Smooth muscle cell (in vitro differentiated cells): ENCODE measurements at regions not wholly inside any gene's neighbourhood (a gene's known extent, or its start where the extent isn't known, plus 50 kb on each side); places are given as distances from the start of the nearest gene placed in this dataset.

ENCODE experiments used
- DNase-seq: peaks from one replicate; lab custom pipeline; 2025; ENCODE audit not compliant: unreplicated experiment; lab: John Stamatoyannopoulos, UW
- H2AFZ ChIP-seq: fragments of 200-600 bp; sonication (generic); 2 replicates; pipeline ENCODE4 v1.6.0; 2016; ENCODE audit warnings: antibody characterized with exemption, low read depth, mild to moderate bottlenecking
- H3F3A ChIP-seq: fragments of 200-600 bp; sonication (generic); 2 replicates; pipeline ENCODE4 v1.6.0; 2017; ENCODE audit warnings: antibody characterized with exemption, low read depth
- H3K27ac ChIP-seq: fragments of 200-600 bp; sonication (generic); 2 replicates; pipeline ENCODE4 v1.5.1; 2016; ENCODE audit warnings: low read depth, mild to moderate bottlenecking
- H3K27me3 ChIP-seq: fragments of 200-600 bp; sonication (generic); 2 replicates; pipeline ENCODE4 v1.6.1; 2016; ENCODE audit warnings: low read depth, mild to moderate bottlenecking
- H3K36me3 ChIP-seq: fragments of 200-600 bp; sonication (generic); 2 replicates; pipeline ENCODE4 v1.5.1; 2016; ENCODE audit warnings: low read depth
- H3K4me1 ChIP-seq: fragments of 200-600 bp; sonication (generic); 2 replicates; pipeline ENCODE4 v1.5.1; 2016; ENCODE audit warnings: low read depth
- H3K4me2 ChIP-seq: fragments of 200-600 bp; sonication (generic); 2 replicates; pipeline ENCODE4 v1.6.0; 2016; ENCODE audit warnings: mild to moderate bottlenecking
- H3K4me3 ChIP-seq: fragments of 200-600 bp; sonication (generic); 2 replicates; pipeline ENCODE4 v1.5.1; 2016; ENCODE audit warnings: mild to moderate bottlenecking
- H3K79me2 ChIP-seq: fragments of 200-600 bp; sonication (generic); 2 replicates; pipeline ENCODE4 v1.6.0; 2016; ENCODE audit warnings: low read depth, mild to moderate bottlenecking
- H3K9ac ChIP-seq: fragments of 200-600 bp; sonication (generic); 2 replicates; pipeline ENCODE4 v1.6.0; 2016; ENCODE audit warnings: low read depth
- H3K9me3 ChIP-seq: fragments of 200-600 bp; sonication (generic); replicated peaks from 2 replicates; pipeline ENCODE4 v1.5.1; 2016; ENCODE audit warnings: low read depth
- H4K20me1 ChIP-seq: fragments of 200-600 bp; sonication (generic); 2 replicates; pipeline ENCODE4 v1.6.0; 2016; ENCODE audit warnings: low read depth
- CTCF ChIP-seq: fragments of 200-600 bp; sonication (generic); IDR thresholded peaks from 2 replicates; pipeline ENCODE4 v1.5.1; 2017; ENCODE audit warnings: borderline replicate concordance, mild to moderate bottlenecking, antibody characterized with exemption; ENCODE audit not compliant: insufficient read depth, poor library complexity, severe bottlenecking
- WGBS: methylation state at CpG from one replicate; pipeline ENCODE4 v1.1.7; 2016; ENCODE audit warnings: low lambda C conversion rate; 5-methylcytosine and 5-hydroxymethylcytosine counted together

- Histone ChIP-seq H3K27ac (no peak overlapping the region), H3K9ac (no peak overlapping the region), H3K36me3 (peaks cover 6% of the 10 kb centered on the region), H3K4me1 (no peaks in the 10 kb centered on the region), H3K4me2 (no peak overlapping the region), H3K79me2 (no peaks in the 10 kb centered on the region), H4K20me1 (no peaks in the 10 kb centered on the region), H2AFZ (no peak overlapping the region), H3F3A (no peaks in the 10 kb centered on the region), H3K9me3 (peaks cover 11% of the 10 kb centered on the region), H3K4me3 (no peak overlapping the region), H3K27me3 (no peaks in the 10 kb centered on the region)
- no peak for DNase-seq
- WGBS: 86% methylated on average over 27 of the region's 27 CpGs
- no peak for TF ChIP-seq CTCF
Measured at GRCh38 chr6:170125456-170126300, 165.2 kb downstream of the DLL1 start.

DNA sequence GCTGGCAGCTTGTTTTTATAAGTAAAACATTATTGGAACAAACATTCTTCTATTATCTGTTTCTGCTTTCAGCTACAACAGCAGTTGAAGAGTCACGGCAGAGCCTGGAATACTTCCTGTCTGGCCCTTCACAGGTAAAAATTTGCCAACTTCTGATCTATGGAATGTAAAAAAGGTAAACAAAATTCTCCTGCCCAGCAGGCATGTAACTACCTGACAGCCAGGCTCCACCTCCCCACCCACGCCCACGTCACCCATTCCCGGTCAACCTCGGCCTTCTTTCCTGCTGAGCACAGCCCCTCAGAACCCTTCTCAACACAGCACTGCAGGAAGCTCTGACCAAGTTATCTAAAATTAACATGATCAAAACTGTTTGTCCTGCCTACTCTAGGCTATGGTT, 166.0 kb downstream of the DLL1 start:
- no peaks in the 10 kb centered on the region for H4K20me1 ChIP-seq
- H3K4me3 ChIP-seq: no peak overlapping the region
- H3K27ac ChIP-seq: no peak overlapping the region
- no peak overlapping the region for H3K4me2 ChIP-seq
- H3K27me3 ChIP-seq: no peaks in the 10 kb centered on the region
- no peaks in the 10 kb centered on the region for H3K4me1 ChIP-seq
- no peak for TF ChIP-seq CTCF
- H3K9ac ChIP-seq: no peak overlapping the region
- DNase-seq: no peak
- H2AFZ ChIP-seq: no peak overlapping the region
- peaks cover 17% of the 10 kb centered on the region for H3K9me3 ChIP-seq
- peaks cover 6% of the 10 kb centered on the region for H3K36me3 ChIP-seq
- H3F3A ChIP-seq: no peaks in the 10 kb centered on the region
- no peaks in the 10 kb centered on the region for H3K79me2 ChIP-seq
- WGBS: 58% methylated on average over 5 of the region's 5 CpGs

- H3K36me3 ChIP-seq: peaks cover 6% of the 10 kb centered on the region
- no peaks in the 10 kb centered on the region for H3K27me3 ChIP-seq
- no peaks in the 10 kb centered on the region for H3K79me2 ChIP-seq
- no peak for TF ChIP-seq CTCF
- H3K27ac ChIP-seq: no peak overlapping the region
- no peak overlapping the region for H3K4me3 ChIP-seq
- WGBS: 96% methylated on average over 2 of the region's 2 CpGs
- DNase-seq: no peak
- H2AFZ ChIP-seq: no peak overlapping the region
- no peaks in the 10 kb centered on the region for H3K4me1 ChIP-seq
- H3K9me3 ChIP-seq: peaks cover 17% of the 10 kb centered on the region
- H4K20me1 ChIP-seq: no peaks in the 10 kb centered on the region
- no peak overlapping the region for H3K4me2 ChIP-seq
- no peaks in the 10 kb centered on the region for H3F3A ChIP-seq
- no peak overlapping the region for H3K9ac ChIP-seq
Measured at GRCh38 chr6:170124150-170124549, 166.7 kb downstream of the DLL1 start.

DNA sequence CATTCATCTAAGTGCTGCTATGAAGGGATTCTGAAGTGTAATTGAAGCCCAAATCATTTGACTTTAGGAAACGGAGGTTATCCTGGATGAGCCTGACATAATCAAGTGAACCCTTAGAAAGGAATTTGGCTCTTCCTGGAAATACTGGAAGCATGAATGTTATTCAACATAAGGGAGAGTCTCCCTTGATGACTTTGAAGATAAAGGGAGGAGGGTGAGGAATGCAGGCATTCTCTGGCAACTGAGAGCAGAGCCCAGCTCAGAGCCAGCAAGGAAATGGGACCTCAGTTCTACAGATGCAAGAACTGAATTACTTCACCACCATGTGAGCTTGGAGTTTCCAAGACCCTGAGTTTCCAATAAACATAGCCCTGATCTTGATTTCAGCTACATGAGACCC, 168.2 kb downstream of the DLL1 start:
- WGBS: 48% methylated on average over 1 of the region's 1 CpG
- H3K9ac ChIP-seq: no peak overlapping the region

More for the DNA sequence above, 168.2 kb downstream of the DLL1 start:
- H2AFZ ChIP-seq: no peak overlapping the region
- TF ChIP-seq CTCF: no peak
- no peaks in the 10 kb centered on the region for H3K4me1 ChIP-seq
- H3K4me2 ChIP-seq: no peak overlapping the region
- H3K79me2 ChIP-seq: no peaks in the 10 kb centered on the region
- H3F3A ChIP-seq: no peaks in the 10 kb centered on the region
- peaks cover 6% of the 10 kb centered on the region for H3K36me3 ChIP-seq
- H4K20me1 ChIP-seq: no peaks in the 10 kb centered on the region
- peaks cover 17% of the 10 kb centered on the region for H3K9me3 ChIP-seq
- DNase-seq: no peak
- no peaks in the 10 kb centered on the region for H3K27me3 ChIP-seq
- H3K4me3 ChIP-seq: no peak overlapping the region
- H3K27ac ChIP-seq: no peak overlapping the region
